Glutamatergic neuron (in vitro differentiated cells): ENCODE measurements at regions not wholly inside any gene's neighbourhood (a gene's known extent, or its start where the extent isn't known, plus 50 kb on each side); places are given as distances from the start of the nearest gene placed in this dataset.

Source experiments
- DNase-seq: peaks from one replicate; pipeline ENCODE4 v3.0.0; 2022
- H3K27ac Mint-ChIP-seq: one replicate; pipeline ENCODE4 v1.8.0; 2020; ENCODE audit warnings: mild to moderate bottlenecking, mixed read lengths, inconsistent platforms; ENCODE audit not compliant: unreplicated experiment
- H3K27me3 Mint-ChIP-seq: one replicate; pipeline ENCODE4 v1.8.0; 2020; ENCODE audit warnings: mild to moderate bottlenecking, moderate library complexity, mixed read lengths, inconsistent platforms; ENCODE audit not compliant: unreplicated experiment
- H3K36me3 Mint-ChIP-seq: one replicate; pipeline ENCODE4 v1.8.0; 2020; ENCODE audit warnings: mild to moderate bottlenecking, mixed read lengths, inconsistent platforms; ENCODE audit not compliant: unreplicated experiment
- H3K4me1 Mint-ChIP-seq: one replicate; pipeline ENCODE4 v1.8.0; 2020; ENCODE audit warnings: mild to moderate bottlenecking, low read depth, mixed read lengths, inconsistent platforms; ENCODE audit not compliant: unreplicated experiment
- H3K4me3 Mint-ChIP-seq: one replicate; pipeline ENCODE4 v1.8.0; 2020; ENCODE audit warnings: mild to moderate bottlenecking, mixed read lengths, inconsistent platforms; ENCODE audit not compliant: unreplicated experiment
- H3K9me3 Mint-ChIP-seq: one replicate; pipeline ENCODE4 v1.8.0; 2020; ENCODE audit warnings: mild to moderate bottlenecking, moderate library complexity, mixed read lengths, inconsistent platforms; ENCODE audit not compliant: unreplicated experiment
- CTCF ChIP-seq: fragments of 200-600 bp; sonication (generic); IDR thresholded peaks from one replicate; pipeline ENCODE4 v1.5.0; 2021; ENCODE audit not compliant: partially characterized antibody, unreplicated experiment

DNA sequence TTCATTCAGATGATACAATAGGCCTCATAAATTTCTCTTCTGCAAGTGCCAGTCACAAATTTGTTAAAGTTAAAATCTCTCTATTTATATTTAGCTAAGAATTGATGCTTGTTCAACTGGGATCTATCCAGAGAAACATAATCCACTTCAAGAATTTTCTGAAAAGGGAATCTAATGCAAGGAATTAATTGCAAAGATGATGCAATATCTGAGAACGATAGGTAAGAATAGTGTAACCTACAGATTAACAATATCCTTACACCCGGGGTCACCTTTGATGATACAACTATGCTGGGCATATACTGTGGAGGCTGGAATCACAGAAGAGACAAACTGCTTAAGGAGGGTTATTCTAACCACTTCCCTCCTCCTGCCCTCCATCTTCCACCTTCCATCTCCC, 295.1 kb downstream of the FOXG1 start:
- Mint-ChIP-seq H3K27me3 (no peaks in the 10 kb centered on the region), H3K4me3 (no peak overlapping the region), H3K9me3 (no peaks in the 10 kb centered on the region), H3K27ac (no peak overlapping the region), H3K4me1 (no peaks in the 10 kb centered on the region), H3K36me3 (no peaks in the 10 kb centered on the region)
- no peak for TF ChIP-seq CTCF
- DNase-seq, result no peak

GRCh38 chr14:29062466-29062865, 295.9 kb downstream of the FOXG1 start:
- Mint-ChIP-seq H3K9me3 (no peaks in the 10 kb centered on the region), H3K4me3 (no peak overlapping the region), H3K36me3 (no peaks in the 10 kb centered on the region), H3K27me3 (no peaks in the 10 kb centered on the region), H3K27ac (no peak overlapping the region), H3K4me1 (no peaks in the 10 kb centered on the region)
- no peak for DNase-seq
- no peak for TF ChIP-seq CTCF

- Mint-ChIP-seq H3K4me1 (peaks cover 4% of the 10 kb centered on the region), H3K27ac (no peak overlapping the region), H3K36me3 (no peaks in the 10 kb centered on the region), H3K9me3 (no peaks in the 10 kb centered on the region), H3K27me3 (no peaks in the 10 kb centered on the region), H3K4me3 (no peak overlapping the region)
- TF ChIP-seq CTCF, result no peak
- no peak for DNase-seq
Measured at GRCh38 chr14:29062976-29063375, 296.4 kb downstream of the FOXG1 start.

- TF ChIP-seq CTCF, result no peak
- Mint-ChIP-seq H3K36me3 (no peaks in the 10 kb centered on the region), H3K4me1 (peaks cover 5% of the 10 kb centered on the region), H3K27ac (no peak overlapping the region), H3K4me3 (no peak overlapping the region), H3K27me3 (no peaks in the 10 kb centered on the region), H3K9me3 (no peaks in the 10 kb centered on the region)
- DNase-seq, result no peak
Measured at GRCh38 chr14:29064305-29064900, 297.8 kb downstream of the FOXG1 start.

GRCh38 chr14:29069228-29069627, 302.6 kb downstream of the FOXG1 start:
- Mint-ChIP-seq H3K36me3 (no peaks in the 10 kb centered on the region), H3K27ac (no peak overlapping the region), H3K4me3 (no peak overlapping the region), H3K9me3 (no peaks in the 10 kb centered on the region), H3K27me3 (no peaks in the 10 kb centered on the region), H3K4me1 (peaks cover 5% of the 10 kb centered on the region)
- no peak for DNase-seq
- no peak for TF ChIP-seq CTCF
